ENCODE measurements at regions not wholly inside any gene's neighbourhood (a gene's known extent, or its start where the extent isn't known, plus 50 kb on each side); places are given as distances from the start of the nearest gene placed in this dataset.

DNA sequence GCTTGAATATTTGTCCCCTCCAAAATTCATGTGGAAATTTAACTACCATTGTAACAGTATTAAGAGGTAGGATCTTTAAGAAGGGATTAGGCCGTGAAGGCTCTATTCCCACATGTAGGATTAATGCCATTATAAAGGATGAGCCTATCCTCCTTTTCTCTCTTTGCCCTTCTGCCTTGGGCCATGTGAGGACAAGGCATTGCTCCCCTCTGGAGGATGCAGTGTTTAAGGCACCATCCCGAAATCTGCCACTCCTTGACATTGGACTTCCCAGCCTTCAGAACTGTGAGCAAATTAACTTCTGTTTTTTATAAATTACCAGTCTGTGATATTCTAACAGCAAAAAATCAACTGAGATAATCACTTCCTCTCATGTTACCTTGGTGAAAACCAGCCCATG lies 124.4 kb downstream of the TOMM20 start:
- no peak for TF ChIP-seq CTCF (IDR thresholded peaks at IDR 0.05; ENCODE audit: insufficient read depth, low read depth, low read length)
- no peak for TF ChIP-seq EZH2 (IDR thresholded peaks at IDR 0.05; ENCODE audit: insufficient read depth, low read length)

Data from astrocyte (in vitro differentiated cells and primary cell).